Prostate gland (tissue), 2 donors: ENCODE measurements at regions not wholly inside any gene's neighbourhood (a gene's known extent, or its start where the extent isn't known, plus 50 kb on each side); places are given as distances from the start of the nearest gene placed in this dataset.

Source experiments
- CTCF ChIP-seq, 4 experiments: fragments of 200-600 bp in 2 of 4; fragments of 450-650 bp in 2 of 4; sonication (generic) in 2 of 4; IDR thresholded peaks; 1 replicate in 3 of 4; 2 replicates in 1 of 4; pipeline ENCODE4 v1.5.1; 2016 to 2019; ENCODE audit warnings: antibody characterized with exemption in 4 of 4, mild to moderate bottlenecking in 2 of 4, moderate library complexity in 2 of 4
- POLR2A ChIP-seq: fragments of 450-650 bp; IDR thresholded peaks from one replicate; pipeline ENCODE4 v1.6.1; 2016; ENCODE audit warnings: antibody characterized with exemption, mild to moderate bottlenecking
- POLR2AphosphoS5 ChIP-seq: sonication (generic); formaldehyde crosslinking; IDR thresholded peaks from one replicate; pipeline ENCODE4 v1.6.1; 2017; ENCODE audit warnings: antibody characterized with exemption

DNA sequence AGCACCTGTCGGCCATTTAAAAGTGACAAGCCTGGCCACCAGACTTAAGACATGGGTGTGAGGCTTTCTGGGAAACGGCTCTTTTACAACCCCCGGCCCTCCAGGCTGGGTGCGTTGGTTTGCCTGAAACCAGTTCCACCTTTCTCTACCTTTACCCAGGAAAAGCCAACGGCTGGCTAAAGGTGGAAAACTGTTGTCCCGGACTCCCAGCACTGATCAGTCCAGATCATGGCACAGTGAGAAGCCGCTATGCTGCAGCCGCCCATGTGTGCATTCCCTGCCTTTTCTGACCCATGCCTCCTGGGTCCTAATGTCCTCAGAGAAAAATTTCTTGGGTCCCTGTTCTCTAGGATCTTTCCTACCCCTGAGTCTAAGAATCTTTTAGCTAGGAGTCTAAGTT lies 655.7 kb upstream of the HS3ST5 start:
- TF ChIP-seq CTCF (IDR thresholded peaks at IDR 0.05) (no peak), POLR2A (no peak), POLR2AphosphoS5 (no peak)
